OCI-LY3 (cell line): ENCODE measurements at regions not wholly inside any gene's neighbourhood (a gene's known extent, or its start where the extent isn't known, plus 50 kb on each side); places are given as distances from the start of the nearest gene placed in this dataset.

ENCODE experiments used
- H2AFZ ChIP-seq: fragments of 200-600, 300-600 bp; shearing (Covaris generic); 2 replicates; pipeline ENCODE4 v1.6.0; 2014; ENCODE audit warnings: antibody characterized with exemption, low read depth, low read length
- H3K27ac ChIP-seq: fragments of 200-600, 300-600 bp; sonication (generic); 2 replicates; pipeline ENCODE4 v1.5.1; 2014; ENCODE audit warnings: mild to moderate bottlenecking, low read length, moderate library complexity, mixed read lengths
- H3K27me3 ChIP-seq: fragments of 200-600, 300-600 bp; sonication (generic); 2 replicates; pipeline ENCODE4 v1.6.1; 2014; ENCODE audit warnings: low read depth, low read length, mixed read lengths
- H3K36me3 ChIP-seq: fragments of 200-600, 300-600 bp; sonication (generic); replicated peaks from 2 replicates; pipeline ENCODE3; 2014; ENCODE audit warnings: low read depth, low read length, mixed read lengths
- H3K4me1 ChIP-seq: fragments of 300-600, 200-600 bp; sonication (generic); 2 replicates; pipeline ENCODE4 v1.6.1; 2014; ENCODE audit warnings: low read length, mixed read lengths
- H3K4me2 ChIP-seq: fragments of 200-600, 300-600 bp; sonication (generic); 2 replicates; pipeline ENCODE4 v1.6.1; 2014; ENCODE audit warnings: low read length, mixed read lengths
- H3K4me3 ChIP-seq: fragments of 300-600, 200-600 bp; sonication (generic); 2 replicates; pipeline ENCODE4 v1.5.1; 2014; ENCODE audit warnings: antibody characterized with exemption, mild to moderate bottlenecking, low read length, moderate library complexity
- H3K79me2 ChIP-seq: fragments of 300-600, 200-600 bp; shearing (Covaris generic); 2 replicates; pipeline ENCODE4 v1.6.1; 2014; ENCODE audit warnings: mild to moderate bottlenecking, low read length, mixed read lengths
- H3K9ac ChIP-seq: fragments of 300-600, 200-600 bp; shearing (Covaris generic); 2 replicates; pipeline ENCODE4 v1.6.0; 2014; ENCODE audit warnings: mild to moderate bottlenecking, low read length, moderate library complexity
- H3K9me3 ChIP-seq: fragments of 200-600, 300-600 bp; shearing (Covaris generic); 2 replicates; pipeline ENCODE4 v1.6.1; 2014; ENCODE audit warnings: low read length, mixed read lengths; ENCODE audit not compliant: insufficient read depth
- H4K20me1 ChIP-seq: fragments of 200-600, 300-600 bp; sonication (generic); 2 replicates; pipeline ENCODE4 v1.6.1; 2016; ENCODE audit warnings: low read length, mixed read lengths; ENCODE audit not compliant: insufficient read depth
- EZH2phosphoT487 ChIP-seq: fragments of 200-600 bp; shearing (Covaris generic); IDR thresholded peaks from 2 replicates; pipeline ENCODE4 v1.6.1; 2018; ENCODE audit warnings: antibody characterized with exemption, mixed run types, low read depth
- TF ChIP-seq, protein P1 (sequence below): fragments of 200-600, 300-600 bp; sonication (generic); IDR thresholded peaks from 2 replicates; pipeline ENCODE4 v1.5.1; 2014; ENCODE audit warnings: antibody characterized with exemption, low read length, low read depth

DNA sequence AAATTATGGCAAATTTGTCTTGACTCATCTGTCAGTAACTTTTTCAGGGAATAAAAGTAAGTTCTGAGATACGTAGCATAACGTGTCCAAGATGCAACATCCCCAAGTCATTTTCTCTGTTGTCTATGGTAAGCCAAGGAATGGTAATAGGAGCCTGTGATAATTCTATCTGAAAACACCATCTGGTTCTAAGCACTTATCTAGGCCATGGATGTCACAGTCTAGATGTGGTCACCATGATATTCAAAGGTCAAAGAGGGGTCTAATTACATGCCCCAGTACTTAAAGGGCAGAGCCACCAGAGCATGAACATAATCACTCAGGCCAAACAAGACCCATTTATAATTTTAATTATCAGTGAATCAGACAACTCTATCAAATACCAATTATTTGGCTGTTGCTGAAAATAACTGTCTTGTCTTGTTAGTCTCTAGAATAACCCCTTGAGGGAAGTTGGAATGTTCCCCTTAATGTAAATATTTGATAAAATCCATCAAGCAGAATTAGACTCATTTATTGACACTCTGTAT, 225.1 kb upstream of the MPPED2 start:
- H3K4me2 ChIP-seq, result no peak overlapping the region
- H3K4me1 ChIP-seq, result no peaks in the 10 kb centered on the region
- H3K9ac ChIP-seq, result no peak overlapping the region
- no peak overlapping the region for H3K4me3 ChIP-seq
- no peaks in the 10 kb centered on the region for H3K27me3 ChIP-seq
- no peak overlapping the region for H2AFZ ChIP-seq
- no peak overlapping the region for H3K27ac ChIP-seq
- TF ChIP-seq, protein P1, sequence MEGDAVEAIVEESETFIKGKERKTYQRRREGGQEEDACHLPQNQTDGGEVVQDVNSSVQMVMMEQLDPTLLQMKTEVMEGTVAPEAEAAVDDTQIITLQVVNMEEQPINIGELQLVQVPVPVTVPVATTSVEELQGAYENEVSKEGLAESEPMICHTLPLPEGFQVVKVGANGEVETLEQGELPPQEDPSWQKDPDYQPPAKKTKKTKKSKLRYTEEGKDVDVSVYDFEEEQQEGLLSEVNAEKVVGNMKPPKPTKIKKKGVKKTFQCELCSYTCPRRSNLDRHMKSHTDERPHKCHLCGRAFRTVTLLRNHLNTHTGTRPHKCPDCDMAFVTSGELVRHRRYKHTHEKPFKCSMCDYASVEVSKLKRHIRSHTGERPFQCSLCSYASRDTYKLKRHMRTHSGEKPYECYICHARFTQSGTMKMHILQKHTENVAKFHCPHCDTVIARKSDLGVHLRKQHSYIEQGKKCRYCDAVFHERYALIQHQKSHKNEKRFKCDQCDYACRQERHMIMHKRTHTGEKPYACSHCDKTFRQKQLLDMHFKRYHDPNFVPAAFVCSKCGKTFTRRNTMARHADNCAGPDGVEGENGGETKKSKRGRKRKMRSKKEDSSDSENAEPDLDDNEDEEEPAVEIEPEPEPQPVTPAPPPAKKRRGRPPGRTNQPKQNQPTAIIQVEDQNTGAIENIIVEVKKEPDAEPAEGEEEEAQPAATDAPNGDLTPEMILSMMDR, result no peak
- TF ChIP-seq EZH2phosphoT487, result no peak
- no peaks in the 10 kb centered on the region for H3K9me3 ChIP-seq
- H3K36me3 ChIP-seq, result no peaks in the 10 kb centered on the region
- H4K20me1 ChIP-seq, result no peaks in the 10 kb centered on the region
- H3K79me2 ChIP-seq, result no peaks in the 10 kb centered on the region

DNA sequence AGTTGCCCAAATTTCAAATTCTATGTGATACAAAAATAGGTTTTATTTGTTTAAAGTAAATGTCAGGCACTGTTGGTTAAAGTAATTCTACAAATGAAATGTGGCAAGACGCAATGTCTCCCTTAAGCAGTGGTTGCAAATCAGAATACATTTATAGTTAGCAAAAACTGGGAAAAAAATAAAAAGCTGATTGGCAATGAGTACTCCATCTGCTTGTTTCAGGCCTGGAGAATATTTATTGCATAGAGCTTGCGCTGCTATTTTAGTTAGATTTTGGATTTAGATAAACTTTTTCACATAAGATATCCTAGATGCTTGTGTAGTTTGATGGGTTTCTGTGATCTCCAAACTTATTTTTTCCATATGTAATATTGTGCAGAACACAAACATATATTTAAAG, 224.0 kb upstream of the MPPED2 start:
- H2AFZ ChIP-seq, result no peak overlapping the region
- no peaks in the 10 kb centered on the region for H3K4me1 ChIP-seq
- H3K79me2 ChIP-seq, result no peaks in the 10 kb centered on the region
- H3K4me3 ChIP-seq, result no peak overlapping the region
- H4K20me1 ChIP-seq, result no peaks in the 10 kb centered on the region
- H3K27ac ChIP-seq, result no peak overlapping the region
- no peaks in the 10 kb centered on the region for H3K9me3 ChIP-seq
- H3K4me2 ChIP-seq, result no peak overlapping the region
- TF ChIP-seq, protein P1, result no peak
- no peak for TF ChIP-seq EZH2phosphoT487
- H3K9ac ChIP-seq, result no peak overlapping the region
- H3K36me3 ChIP-seq, result no peaks in the 10 kb centered on the region
- H3K27me3 ChIP-seq, result no peaks in the 10 kb centered on the region

DNA sequence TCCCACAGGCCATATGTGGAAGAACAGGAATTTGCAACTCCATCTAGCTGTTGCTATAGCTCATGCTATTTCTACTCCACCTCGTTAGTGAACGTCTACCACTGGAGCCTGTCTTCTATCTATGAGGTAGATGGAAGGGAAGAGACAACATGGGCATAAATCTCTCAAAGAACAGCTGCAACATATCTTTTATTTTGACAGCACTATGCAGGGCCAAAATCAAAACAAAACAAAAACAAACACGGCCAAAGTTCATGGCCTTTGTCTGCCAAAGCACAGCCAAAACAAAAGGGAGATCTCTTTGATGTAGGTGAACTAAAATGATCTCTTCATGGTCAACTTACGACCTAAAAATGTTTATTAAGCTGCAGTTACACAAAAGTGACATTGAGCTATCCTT, 215.2 kb upstream of the MPPED2 start:
- no peak overlapping the region for H3K4me3 ChIP-seq
- H4K20me1 ChIP-seq, result no peaks in the 10 kb centered on the region
- no peak overlapping the region for H3K9ac ChIP-seq
- no peaks in the 10 kb centered on the region for H3K36me3 ChIP-seq
- no peak overlapping the region for H3K27ac ChIP-seq
- no peaks in the 10 kb centered on the region for H3K9me3 ChIP-seq
- H3K4me2 ChIP-seq, result no peak overlapping the region
- H3K27me3 ChIP-seq, result no peaks in the 10 kb centered on the region
- peak overlapping the region; percentile 67 for H2AFZ ChIP-seq
- no peaks in the 10 kb centered on the region for H3K4me1 ChIP-seq
- no peaks in the 10 kb centered on the region for H3K79me2 ChIP-seq
- TF ChIP-seq, protein P1, result no peak
- TF ChIP-seq EZH2phosphoT487, result no peak

DNA sequence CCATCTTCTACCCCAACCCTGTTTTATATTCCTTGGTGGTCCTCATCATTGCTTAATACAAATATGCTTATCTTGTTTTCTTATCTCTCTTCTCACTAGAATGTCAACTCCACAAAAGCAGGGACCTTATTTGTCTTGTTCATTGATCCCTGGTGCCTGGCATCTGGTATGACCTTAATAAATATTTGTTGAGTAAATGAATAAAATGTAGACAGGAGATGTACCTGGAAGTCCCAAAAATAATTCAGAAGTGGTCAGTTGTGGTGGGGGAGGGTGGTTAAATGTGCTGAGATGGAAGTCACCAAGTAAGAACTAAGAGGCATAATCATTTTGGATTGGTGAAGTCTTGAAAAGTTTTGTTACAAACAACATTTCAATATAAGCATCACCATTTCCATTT, 214.8 kb upstream of the MPPED2 start:
- no peaks in the 10 kb centered on the region for H3K27me3 ChIP-seq
- no peak overlapping the region for H3K4me2 ChIP-seq
- no peaks in the 10 kb centered on the region for H3K4me1 ChIP-seq
- no peaks in the 10 kb centered on the region for H4K20me1 ChIP-seq
- H3K9ac ChIP-seq, result no peak overlapping the region
- no peaks in the 10 kb centered on the region for H3K9me3 ChIP-seq
- no peaks in the 10 kb centered on the region for H3K36me3 ChIP-seq
- no peak overlapping the region for H3K27ac ChIP-seq
- TF ChIP-seq, protein P1, result no peak
- no peak for TF ChIP-seq EZH2phosphoT487
- no peaks in the 10 kb centered on the region for H3K79me2 ChIP-seq
- H2AFZ ChIP-seq, result peak overlapping the region; percentile 67; the same call in 1 of the 2 replicates
- no peak overlapping the region for H3K4me3 ChIP-seq
